B cell (primary cell): ENCODE measurements at regions not wholly inside any gene's neighbourhood (a gene's known extent, or its start where the extent isn't known, plus 50 kb on each side); places are given as distances from the start of the nearest gene placed in this dataset.

Experiments
- ATAC-seq: fragments of 200-7000 bp; cut with Tn5 transposase; one replicate; pipeline ENCODE4 v1.10.0; 2021; ENCODE audit warnings: low read depth, mild to moderate bottlenecking, moderate number of reproducible peaks, moderate library complexity
- CTCF ChIA-PET: fragments of 350-600 bp; sonication (Branson Sonifier 250); formaldehyde crosslinking; loops from one replicate; lab custom pipeline; 2021; ENCODE audit warnings: antibody characterized with exemption, inconsistent platforms; lab: Charles Lee
- POLR2A ChIA-PET: fragments of 350-600 bp; sonication (Branson Sonifier 250); formaldehyde crosslinking; loops from one replicate; lab custom pipeline; 2021; ENCODE audit warnings: antibody characterized with exemption; lab: Charles Lee
- DNase-seq: peaks from one replicate; pipeline ENCODE4 v3.0.0; 2013
- H2AFZ ChIP-seq: 2 replicates; pipeline ENCODE4 v1.6.1; 2012; ENCODE audit warnings: mild to moderate bottlenecking, low read depth, low read length; ENCODE audit not compliant: insufficient read depth, poor library complexity, severe bottlenecking
- H3K27ac ChIP-seq, 2 donors: 1 replicate in 1 of 2; 2 replicates in 1 of 2; pipeline ENCODE4 v1.5.1; 2012 to 2013; ENCODE audit warnings: low read length in 2 of 2, mild to moderate bottlenecking in 2 of 2, moderate library complexity in 1 of 2
- H3K27me3 ChIP-seq, 4 experiments: fragments of 200-600 bp in 1 of 4; sonication (generic) in 1 of 4; replicated peaks in 1 of 4; 1 replicate in 2 of 4; 2 replicates in 2 of 4; pipeline versions ENCODE4 v1.6.1 to v1.7.0; 2013 to 2016; ENCODE audit warnings: low read length in 3 of 4, mild to moderate bottlenecking in 2 of 4, mixed read lengths in 1 of 4, moderate library complexity in 1 of 4; ENCODE audit not compliant: insufficient read depth in 4 of 4, control insufficient read depth in 3 of 4; ENCODE audit errors: control extremely low read depth in 1 of 4
- H3K36me3 ChIP-seq, 2 experiments: replicated peaks in 1 of 2; 1 replicate in 1 of 2; 2 replicates in 1 of 2; pipeline versions ENCODE4 v1.6.1 to v1.7.1; 2013; ENCODE audit warnings: low read length in 1 of 2; ENCODE audit not compliant: insufficient read depth in 2 of 2, control insufficient read depth in 1 of 2; ENCODE audit errors: control extremely low read depth in 1 of 2, extremely low read depth in 1 of 2
- H3K4me1 ChIP-seq, 2 donors: fragments of 200-600 bp in 1 of 2; sonication (generic) in 1 of 2; 1 replicate in 1 of 2; 2 replicates in 1 of 2; pipeline versions ENCODE4 v1.5.1 to v1.6.1; 2013 to 2017; ENCODE audit warnings: low read length in 2 of 2; ENCODE audit not compliant: control insufficient read depth in 2 of 2, insufficient read depth in 2 of 2
- H3K4me2 ChIP-seq: replicated peaks from 2 replicates; pipeline ENCODE3; 2012; ENCODE audit warnings: mild to moderate bottlenecking, low read depth, low read length; ENCODE audit not compliant: poor library complexity, severe bottlenecking
- H3K4me3 ChIP-seq, 5 experiments: fragments of 200-600 bp in 1 of 5; sonication (generic) in 1 of 5; 1 replicate in 3 of 5; 2 replicates in 2 of 5; pipeline versions ENCODE4 v1.5.1 to v1.7.0; 2011 to 2016; ENCODE audit warnings: low read length in 4 of 5, mild to moderate bottlenecking in 4 of 5, low read depth in 2 of 5, control low read depth in 1 of 5, moderate library complexity in 1 of 5; ENCODE audit not compliant: insufficient read depth in 1 of 5; ENCODE audit errors: control extremely low read depth in 1 of 5, extremely low read depth in 1 of 5
- H3K79me2 ChIP-seq: fragments of 200-600 bp; sonication (generic); one replicate; pipeline ENCODE4 v1.6.0; 2016; ENCODE audit warnings: low read length; ENCODE audit not compliant: control insufficient read depth, insufficient read depth
- H3K9ac ChIP-seq: fragments of 200-600 bp; sonication (generic); 2 replicates; pipeline ENCODE4 v1.6.1; 2017; ENCODE audit warnings: mild to moderate bottlenecking, low read length, moderate library complexity
- H3K9me3 ChIP-seq, 3 donors: one replicate each; pipeline versions ENCODE4 v1.6.1 to v1.7.1; 2013; ENCODE audit warnings: low read length in 2 of 3; ENCODE audit not compliant: control insufficient read depth in 2 of 3, insufficient read depth in 1 of 3; ENCODE audit errors: control extremely low read depth in 1 of 3
- H4K20me1 ChIP-seq: 2 replicates; pipeline ENCODE4 v1.6.0; 2012; ENCODE audit warnings: mild to moderate bottlenecking, low read length; ENCODE audit not compliant: insufficient read depth, control insufficient read depth, poor library complexity, severe bottlenecking
- H3K27ac Mint-ChIP-seq: one replicate; pipeline ENCODE4 v1.8.0; 2021; ENCODE audit warnings: mixed read lengths
- H3K27me3 Mint-ChIP-seq: one replicate; pipeline ENCODE4 v1.8.0; 2021; ENCODE audit warnings: mixed read lengths
- H3K4me1 Mint-ChIP-seq: one replicate; pipeline ENCODE4 v1.8.0; 2021; ENCODE audit warnings: mixed read lengths
- H3K4me3 Mint-ChIP-seq: one replicate; pipeline ENCODE4 v1.8.0; 2021; ENCODE audit warnings: mixed read lengths
- H3K9me3 Mint-ChIP-seq: one replicate; pipeline ENCODE4 v1.8.0; 2022; ENCODE audit warnings: mixed read lengths; ENCODE audit not compliant: insufficient read depth
- EZH2 ChIP-seq: IDR thresholded peaks from 2 replicates; pipeline ENCODE4 v1.6.1; 2012; ENCODE audit warnings: borderline replicate concordance, low read depth, mild to moderate bottlenecking, moderate library complexity, low read length; ENCODE audit not compliant: insufficient read depth, poor library complexity, severe bottlenecking
- WGBS: methylation state at CpG from one replicate; pipeline ENCODE4 v1.1.5; 2013; ENCODE audit warnings: missing lambda C conversion rate; ENCODE audit not compliant: insufficient coverage; 5-methylcytosine and 5-hydroxymethylcytosine counted together
- intact Hi-C: fragments of 100-400 bp; cut with micrococcal nuclease; formaldehyde crosslinking; loops from one replicate; pipeline ENCODE4 v1.10.0; 2022
- TF ChIP-seq, protein P1 (sequence below): fragments of 200-600 bp; IDR thresholded peaks from one replicate; pipeline ENCODE4 v1.8.0; 2022; ENCODE audit warnings: antibody characterized with exemption, mild to moderate bottlenecking

- peaks cover 3% of the 10 kb centered on the region for H3K27me3 Mint-ChIP-seq
Observed at GRCh38 chr3:59680919-59681318, 631.1 kb upstream of the CFAP20DC start.

DNA sequence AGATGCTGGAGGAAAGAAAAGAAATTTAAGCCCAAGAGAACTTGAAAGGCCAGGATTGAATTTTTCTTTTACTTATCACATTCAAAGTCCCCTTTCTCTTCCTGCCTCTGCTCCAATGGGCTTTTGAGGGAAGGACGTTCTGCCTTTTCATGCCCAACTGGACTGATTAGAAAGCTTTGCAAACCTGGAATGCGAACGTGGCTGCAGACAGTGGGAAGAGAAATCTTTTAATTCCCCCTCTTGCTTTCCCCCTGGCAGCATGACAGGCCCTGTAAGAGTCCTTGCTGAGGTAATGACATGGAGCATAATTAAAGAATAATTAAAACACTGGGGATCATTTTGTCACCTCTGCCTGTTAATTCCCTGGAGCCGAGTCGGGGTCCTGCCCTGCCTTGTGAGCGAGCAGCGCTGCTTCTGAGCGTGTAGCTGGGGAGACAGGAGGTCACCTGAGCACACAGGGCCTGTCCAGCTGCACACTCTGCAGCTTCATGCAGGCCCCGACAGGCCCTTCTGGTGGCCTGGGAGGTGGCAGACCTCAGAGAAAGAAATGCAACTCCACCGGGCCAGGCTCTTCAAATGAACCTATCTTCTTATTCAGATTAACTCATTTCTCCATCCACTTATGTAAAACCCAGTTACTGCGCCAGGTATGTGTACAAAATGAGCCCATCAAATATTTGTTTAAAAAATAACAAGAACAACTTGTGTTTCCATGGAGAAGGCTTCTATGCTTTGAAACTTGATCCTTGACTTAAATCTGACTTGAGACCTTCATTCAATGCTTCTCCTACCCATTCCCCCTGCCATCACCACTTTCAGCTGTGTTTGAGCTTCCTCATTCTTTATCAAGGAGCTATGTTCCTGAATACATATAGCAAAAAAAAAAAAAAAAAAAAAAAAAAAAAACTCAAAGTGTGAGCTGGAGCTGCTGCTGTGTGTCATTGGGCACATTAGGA lies 628.2 kb upstream of the CFAP20DC start:
- POLR2A ChIA-PET, result no interaction called here
- no peaks in the 10 kb centered on the region for H4K20me1 ChIP-seq

More at GRCh38 chr3:59680919-59681318, 631.1 kb upstream of the CFAP20DC start:
- Histone ChIP-seq H3K36me3 (no peaks in the 10 kb centered on the region), H3K9me3 (no peaks in the 10 kb centered on the region), H3K4me3 (no peak overlapping the region), H3K27me3 (no peaks in the 10 kb centered on the region), H4K20me1 (no peaks in the 10 kb centered on the region), H3K9ac (no peak overlapping the region), H2AFZ (no peak overlapping the region), H3K79me2 (no peaks in the 10 kb centered on the region), H3K27ac (no peak overlapping the region), H3K4me1 (no peaks in the 10 kb centered on the region), H3K4me2 (no peak overlapping the region)
- ATAC-seq (no peak), DNase-seq (no peak)
- Mint-ChIP-seq H3K9me3 (no peaks in the 10 kb centered on the region), H3K4me3 (no peak overlapping the region), H3K4me1 (no peaks in the 10 kb centered on the region), H3K27ac (no peak overlapping the region)
- WGBS, result 98% methylated on average over 4 of the region's 6 CpGs
- ChIA-PET POLR2A (no interaction called here), CTCF (no interaction called here)
- no peak for TF ChIP-seq EZH2
- intact Hi-C loops, result no loop called here

More for the DNA sequence above, 628.2 kb upstream of the CFAP20DC start:
- peaks cover 3% of the 10 kb centered on the region for H3K27me3 Mint-ChIP-seq
- 96% methylated on average over 6 of the region's 11 CpGs for WGBS
- H3K9me3 ChIP-seq, result no peaks in the 10 kb centered on the region
- H3K27me3 ChIP-seq, result peaks cover 0 to 3% (median 0%) of the 10 kb centered on the region in 4 experiments
- CTCF ChIA-PET, result no interaction called here
- no peak for TF ChIP-seq EZH2
- TF ChIP-seq, protein P1, sequence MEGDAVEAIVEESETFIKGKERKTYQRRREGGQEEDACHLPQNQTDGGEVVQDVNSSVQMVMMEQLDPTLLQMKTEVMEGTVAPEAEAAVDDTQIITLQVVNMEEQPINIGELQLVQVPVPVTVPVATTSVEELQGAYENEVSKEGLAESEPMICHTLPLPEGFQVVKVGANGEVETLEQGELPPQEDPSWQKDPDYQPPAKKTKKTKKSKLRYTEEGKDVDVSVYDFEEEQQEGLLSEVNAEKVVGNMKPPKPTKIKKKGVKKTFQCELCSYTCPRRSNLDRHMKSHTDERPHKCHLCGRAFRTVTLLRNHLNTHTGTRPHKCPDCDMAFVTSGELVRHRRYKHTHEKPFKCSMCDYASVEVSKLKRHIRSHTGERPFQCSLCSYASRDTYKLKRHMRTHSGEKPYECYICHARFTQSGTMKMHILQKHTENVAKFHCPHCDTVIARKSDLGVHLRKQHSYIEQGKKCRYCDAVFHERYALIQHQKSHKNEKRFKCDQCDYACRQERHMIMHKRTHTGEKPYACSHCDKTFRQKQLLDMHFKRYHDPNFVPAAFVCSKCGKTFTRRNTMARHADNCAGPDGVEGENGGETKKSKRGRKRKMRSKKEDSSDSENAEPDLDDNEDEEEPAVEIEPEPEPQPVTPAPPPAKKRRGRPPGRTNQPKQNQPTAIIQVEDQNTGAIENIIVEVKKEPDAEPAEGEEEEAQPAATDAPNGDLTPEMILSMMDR, result no peak
- no peak overlapping the region for H3K27ac ChIP-seq
- no peak overlapping the region for H2AFZ ChIP-seq
- no peak for ATAC-seq
- no peak overlapping the region for H3K9ac ChIP-seq
- no peaks in the 10 kb centered on the region for H3K4me1 ChIP-seq
- H3K79me2 ChIP-seq, result no peaks in the 10 kb centered on the region
- H3K9me3 Mint-ChIP-seq, result no peaks in the 10 kb centered on the region
- H3K27ac Mint-ChIP-seq, result no peak overlapping the region
- H3K4me3 Mint-ChIP-seq, result no peak overlapping the region
- H3K4me3 ChIP-seq, result no peak overlapping the region
- H3K36me3 ChIP-seq, result no peaks in the 10 kb centered on the region
- intact Hi-C loops, result no loop called here
- no peak for DNase-seq
- H3K4me1 Mint-ChIP-seq, result no peaks in the 10 kb centered on the region
- no peak overlapping the region for H3K4me2 ChIP-seq
